ENCODE measurements at regions not wholly inside any gene's neighbourhood (a gene's known extent, or its start where the extent isn't known, plus 50 kb on each side); places are given as distances from the start of the nearest gene placed in this dataset.

DNA sequence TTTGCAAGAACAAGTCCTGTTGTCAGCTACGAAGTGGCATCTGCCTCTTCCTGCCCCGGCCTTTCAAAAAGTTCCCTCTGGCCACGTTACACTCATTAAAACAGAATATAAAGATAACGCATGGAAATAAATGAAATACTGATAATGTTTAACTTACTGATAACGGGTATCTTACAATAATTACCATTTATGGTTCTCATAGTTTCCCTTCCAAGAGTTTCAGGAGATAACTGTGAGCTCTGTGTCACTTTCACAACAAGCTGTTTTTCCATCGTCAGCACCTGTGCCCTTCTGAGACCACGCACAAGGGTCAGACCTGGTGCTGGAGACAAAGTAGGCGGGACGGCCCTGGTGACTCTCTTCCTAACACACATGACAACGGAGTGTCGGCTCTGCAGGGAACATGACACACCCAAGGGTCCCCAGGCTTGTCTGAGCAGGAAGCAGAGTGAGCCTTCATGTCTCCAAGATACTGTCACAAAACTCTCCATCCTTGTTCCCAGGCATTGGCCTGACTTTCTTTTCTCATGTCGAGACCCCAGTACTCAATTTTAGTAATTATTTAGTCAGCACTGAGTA lies 86.2 kb upstream of the THBS2 start:
- no peak overlapping the region for H3K27ac Mint-ChIP-seq
- H3K27me3 Mint-ChIP-seq: peaks cover 11% of the 10 kb centered on the region
- TF ChIP-seq, protein P1, sequence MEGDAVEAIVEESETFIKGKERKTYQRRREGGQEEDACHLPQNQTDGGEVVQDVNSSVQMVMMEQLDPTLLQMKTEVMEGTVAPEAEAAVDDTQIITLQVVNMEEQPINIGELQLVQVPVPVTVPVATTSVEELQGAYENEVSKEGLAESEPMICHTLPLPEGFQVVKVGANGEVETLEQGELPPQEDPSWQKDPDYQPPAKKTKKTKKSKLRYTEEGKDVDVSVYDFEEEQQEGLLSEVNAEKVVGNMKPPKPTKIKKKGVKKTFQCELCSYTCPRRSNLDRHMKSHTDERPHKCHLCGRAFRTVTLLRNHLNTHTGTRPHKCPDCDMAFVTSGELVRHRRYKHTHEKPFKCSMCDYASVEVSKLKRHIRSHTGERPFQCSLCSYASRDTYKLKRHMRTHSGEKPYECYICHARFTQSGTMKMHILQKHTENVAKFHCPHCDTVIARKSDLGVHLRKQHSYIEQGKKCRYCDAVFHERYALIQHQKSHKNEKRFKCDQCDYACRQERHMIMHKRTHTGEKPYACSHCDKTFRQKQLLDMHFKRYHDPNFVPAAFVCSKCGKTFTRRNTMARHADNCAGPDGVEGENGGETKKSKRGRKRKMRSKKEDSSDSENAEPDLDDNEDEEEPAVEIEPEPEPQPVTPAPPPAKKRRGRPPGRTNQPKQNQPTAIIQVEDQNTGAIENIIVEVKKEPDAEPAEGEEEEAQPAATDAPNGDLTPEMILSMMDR (IDR thresholded peaks at IDR 0.05; ENCODE audit: unreplicated experiment): no peak
- H3K9me3 Mint-ChIP-seq (ENCODE audit: low read depth): no peaks in the 10 kb centered on the region
- H3K36me3 Mint-ChIP-seq (ENCODE audit: insufficient read depth): no peaks in the 10 kb centered on the region
- H3K4me3 Mint-ChIP-seq (ENCODE audit: low read depth): no peak overlapping the region
- peaks cover 8% of the 10 kb centered on the region for H3K4me1 Mint-ChIP-seq (ENCODE audit: low read depth)
- DNase-seq (ENCODE audit: low spot score, unreplicated experiment): no peak

DNA sequence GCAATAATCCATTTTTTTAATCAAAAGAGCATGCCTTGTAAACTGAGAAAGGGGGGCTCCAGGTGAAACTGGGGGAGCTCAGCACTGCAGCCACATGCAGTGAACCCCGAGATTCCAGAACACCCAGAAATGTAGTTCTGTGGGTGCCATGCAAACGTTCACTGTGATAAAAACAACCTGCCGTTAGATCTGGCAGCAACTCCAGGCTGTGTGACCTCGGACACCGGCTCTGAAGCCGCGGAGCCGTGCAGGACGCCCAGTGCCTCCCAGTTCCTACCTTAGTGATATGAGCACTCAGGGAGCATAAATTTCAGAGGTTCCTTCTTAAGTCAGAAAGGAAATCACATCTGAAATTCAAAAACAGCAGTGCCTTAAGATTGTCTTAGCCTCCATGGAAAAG lies 85.4 kb upstream of the THBS2 start:
- DNase-seq (ENCODE audit: low spot score, unreplicated experiment): no peak
- Mint-ChIP-seq H3K27ac (no peak overlapping the region), H3K4me1 (ENCODE audit: low read depth) (peaks cover 8% of the 10 kb centered on the region), H3K9me3 (ENCODE audit: low read depth) (no peaks in the 10 kb centered on the region), H3K36me3 (ENCODE audit: insufficient read depth) (no peaks in the 10 kb centered on the region), H3K4me3 (ENCODE audit: low read depth) (no peak overlapping the region), H3K27me3 (peaks cover 10% of the 10 kb centered on the region)
- TF ChIP-seq, protein P1 (IDR thresholded peaks at IDR 0.05; ENCODE audit: unreplicated experiment): no peak

DNA sequence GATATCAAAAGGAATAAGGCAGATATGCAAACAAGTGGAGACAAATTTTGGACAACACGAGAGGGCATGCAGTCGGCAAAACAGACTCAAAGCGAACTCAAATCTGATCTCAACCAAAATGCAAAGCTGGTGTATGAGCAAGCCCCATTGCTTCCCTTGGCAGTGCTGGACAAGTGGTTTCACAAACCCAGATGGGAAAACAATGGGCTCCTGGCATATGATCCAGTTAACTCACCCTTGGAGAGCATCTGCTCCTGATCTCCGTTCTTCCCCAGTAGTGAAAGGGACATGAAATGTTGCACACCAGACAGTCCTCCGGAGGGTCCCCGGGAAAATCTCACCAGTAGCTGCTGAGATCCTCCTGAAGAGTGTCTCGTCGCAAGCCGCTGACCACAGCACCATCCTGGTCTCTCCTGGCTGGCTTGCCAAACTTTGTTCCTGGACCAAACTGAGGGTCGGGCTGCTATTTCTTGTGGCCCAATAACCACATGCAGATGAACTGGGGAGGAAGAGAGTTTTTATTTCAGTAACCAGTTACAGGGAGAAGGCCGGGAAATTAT lies 84.3 kb upstream of the THBS2 start:
- Mint-ChIP-seq H3K4me1 (ENCODE audit: low read depth) (peaks cover 8% of the 10 kb centered on the region), H3K4me3 (ENCODE audit: low read depth) (no peak overlapping the region), H3K9me3 (ENCODE audit: low read depth) (peaks cover 3% of the 10 kb centered on the region), H3K27me3 (peaks cover 5% of the 10 kb centered on the region), H3K36me3 (ENCODE audit: insufficient read depth) (no peaks in the 10 kb centered on the region), H3K27ac (no peak overlapping the region)
- no peak for DNase-seq (ENCODE audit: low spot score, unreplicated experiment)
- TF ChIP-seq, protein P1 (IDR thresholded peaks at IDR 0.05; ENCODE audit: unreplicated experiment): no peak

DNA sequence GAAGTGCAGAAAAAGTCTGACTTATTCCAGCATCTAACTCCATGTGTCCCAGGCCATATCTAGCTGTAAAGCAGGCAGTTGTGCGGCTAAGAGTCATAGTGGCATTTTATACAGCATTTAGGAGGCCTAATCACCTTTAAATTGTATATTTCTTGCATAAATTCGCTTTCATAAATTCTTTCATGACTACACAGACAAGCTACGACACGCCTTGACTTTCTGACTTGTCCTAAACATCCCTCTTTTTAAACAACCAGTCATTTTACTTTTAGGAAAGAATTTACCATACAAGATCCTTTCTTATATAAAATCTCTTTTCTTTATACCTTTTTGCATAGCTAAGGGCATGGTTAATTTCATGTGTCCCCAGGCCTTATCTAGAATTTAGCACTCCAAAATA lies 81.7 kb upstream of the THBS2 start:
- peaks cover 3% of the 10 kb centered on the region for H3K9me3 Mint-ChIP-seq (ENCODE audit: low read depth)
- H3K4me1 Mint-ChIP-seq (ENCODE audit: low read depth): peaks cover 8% of the 10 kb centered on the region
- H3K27me3 Mint-ChIP-seq: peaks cover 5% of the 10 kb centered on the region
- no peak overlapping the region for H3K27ac Mint-ChIP-seq
- TF ChIP-seq, protein P1 (IDR thresholded peaks at IDR 0.05; ENCODE audit: unreplicated experiment): no peak
- no peaks in the 10 kb centered on the region for H3K36me3 Mint-ChIP-seq (ENCODE audit: insufficient read depth)
- no peak for DNase-seq (ENCODE audit: low spot score, unreplicated experiment)
- no peak overlapping the region for H3K4me3 Mint-ChIP-seq (ENCODE audit: low read depth)

- Mint-ChIP-seq H3K27ac (no peak overlapping the region), H3K36me3 (ENCODE audit: insufficient read depth) (no peaks in the 10 kb centered on the region), H3K4me1 (ENCODE audit: low read depth) (no peaks in the 10 kb centered on the region)
Observed at GRCh38 chr6:169332250-169332649, 78.6 kb upstream of the THBS2 start.

More at GRCh38 chr6:169332250-169332649, 78.6 kb upstream of the THBS2 start:
- Mint-ChIP-seq H3K4me3 (ENCODE audit: low read depth) (no peak overlapping the region), H3K27me3 (peaks cover 8% of the 10 kb centered on the region), H3K9me3 (ENCODE audit: low read depth) (peaks cover 3% of the 10 kb centered on the region)
- DNase-seq (ENCODE audit: low spot score, unreplicated experiment): no peak
- TF ChIP-seq, protein P1 (IDR thresholded peaks at IDR 0.05; ENCODE audit: unreplicated experiment): no peak
